Hematopoietic multipotent progenitor cell treated with erythropoietin and hydrocortisone succinate and interleukin-3 and kit ligand, for 4 days (in vitro differentiated cells): ENCODE measurements at regions not wholly inside any gene's neighbourhood (a gene's known extent, or its start where the extent isn't known, plus 50 kb on each side); places are given as distances from the start of the nearest gene placed in this dataset.
"Not testable (repeated sequence)": the region's sequence is repeated elsewhere in the genome, so short reads cannot be mapped to it uniquely, and the experiment has no call there.

Experiments used
- DNase-seq: peaks from one replicate; pipeline ENCODE4 v3.0.0-alpha.2; 2015

DNA sequence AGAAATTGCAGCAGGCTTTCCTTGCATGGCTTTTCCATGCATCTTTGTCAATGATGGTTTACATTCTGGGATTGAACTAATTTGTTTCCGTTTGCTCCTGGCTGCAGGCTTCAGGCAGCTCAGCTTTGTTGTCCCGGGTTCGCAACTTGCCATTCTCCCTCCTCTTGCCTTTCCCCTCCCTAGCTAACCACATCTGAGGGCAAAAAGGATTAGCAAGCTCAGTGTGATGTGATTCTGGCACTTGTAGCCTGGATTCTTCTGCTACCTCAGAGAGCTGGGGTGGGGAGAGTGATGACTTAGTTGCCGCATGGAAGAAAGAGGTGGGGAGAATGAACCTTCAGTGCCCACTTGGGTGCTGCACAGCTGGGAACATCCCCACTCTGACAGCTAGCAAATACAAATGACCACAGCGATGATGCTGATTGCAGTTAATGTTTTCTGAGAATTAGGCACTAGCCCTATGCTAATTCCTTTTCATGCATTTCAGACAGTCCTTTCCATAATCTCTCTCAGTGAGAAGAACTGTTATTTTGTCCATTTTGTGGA lies 120.2 kb upstream of the SALL1 start:
- DNase-seq, result no peak

DNA sequence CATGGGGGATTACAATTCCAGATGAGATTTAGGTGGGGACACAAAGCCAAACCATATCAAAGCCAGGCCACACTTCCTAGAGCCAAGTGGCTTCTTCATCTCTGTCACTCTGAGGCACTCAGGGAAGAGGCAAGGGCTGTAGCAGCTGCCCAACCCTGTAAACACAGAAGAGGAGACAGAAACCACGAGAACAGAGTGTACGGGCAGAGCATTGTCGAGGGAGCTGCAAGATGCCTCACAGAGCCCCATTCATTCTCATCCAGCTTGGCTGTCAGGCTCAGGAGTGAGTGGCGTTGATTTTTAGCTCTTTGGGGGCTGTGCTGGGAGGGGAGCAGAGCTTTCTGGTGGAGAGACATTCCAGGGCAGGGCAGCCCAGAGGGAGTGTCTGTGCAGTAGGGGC lies 117.2 kb upstream of the SALL1 start:
- DNase-seq, result no peak

- no peak for DNase-seq
Measured at GRCh38 chr16:51267681-51268080, 116.6 kb upstream of the SALL1 start.

GRCh38 chr16:51262428-51262827 lies 111.4 kb upstream of the SALL1 start:
- DNase-seq, result no peak

DNA sequence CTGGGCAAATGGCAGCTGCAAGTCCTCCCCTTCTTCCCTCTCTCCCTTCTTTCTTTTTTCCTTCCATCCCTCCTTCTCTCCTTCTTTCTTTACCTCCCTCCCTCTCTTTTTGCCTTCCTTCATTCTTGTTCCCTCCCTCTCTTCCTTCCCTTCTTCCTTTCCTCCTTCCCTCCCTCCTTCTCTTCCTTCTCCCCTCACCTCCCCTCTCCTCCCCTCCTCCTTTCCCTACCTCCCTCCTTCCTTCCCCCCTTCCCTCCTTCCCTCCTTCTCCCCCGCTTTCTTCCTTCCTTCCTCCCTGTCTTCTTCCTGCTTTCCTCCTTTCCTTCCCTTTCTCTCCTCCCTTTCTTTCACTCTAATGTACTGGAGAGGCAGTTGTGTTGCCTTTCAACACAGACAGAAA lies 110.8 kb upstream of the SALL1 start:
- no peak for DNase-seq

DNA sequence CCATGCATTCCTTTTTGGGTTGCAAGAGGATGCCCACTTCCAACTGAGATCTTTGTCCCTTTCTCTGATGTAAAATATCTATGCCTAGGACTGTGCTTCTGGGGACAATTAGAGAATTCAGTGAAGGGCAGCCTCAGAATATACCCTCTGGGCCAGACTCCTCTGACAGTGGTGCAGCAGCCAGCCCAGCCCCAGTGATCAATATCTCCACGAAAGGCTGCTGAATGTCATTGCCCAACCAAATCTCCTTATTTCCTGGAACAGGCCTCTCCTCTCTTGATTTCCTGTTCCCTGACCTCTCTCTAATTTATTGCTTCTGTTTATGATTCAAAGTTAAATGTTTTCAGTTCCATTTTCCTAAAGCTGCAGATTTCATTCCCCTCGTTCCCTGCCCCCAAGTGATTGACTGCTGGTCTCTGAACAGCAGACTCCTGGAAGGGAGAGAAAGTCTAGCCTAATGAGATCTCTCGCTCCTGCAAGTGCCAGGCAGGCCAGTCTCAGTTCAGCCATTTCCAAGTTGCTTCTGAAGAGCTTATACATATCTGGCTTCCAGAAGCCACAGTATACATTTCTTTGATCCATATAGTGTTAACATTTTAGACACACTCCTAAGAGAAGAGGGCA lies 104.4 kb upstream of the SALL1 start:
- no peak for DNase-seq

- DNase-seq, result not testable (repeated sequence)
Measured at GRCh38 chr16:51254390-51254789, 103.3 kb upstream of the SALL1 start.

- no peak for DNase-seq
Measured at GRCh38 chr16:51248217-51248616, 97.1 kb upstream of the SALL1 start.

DNA sequence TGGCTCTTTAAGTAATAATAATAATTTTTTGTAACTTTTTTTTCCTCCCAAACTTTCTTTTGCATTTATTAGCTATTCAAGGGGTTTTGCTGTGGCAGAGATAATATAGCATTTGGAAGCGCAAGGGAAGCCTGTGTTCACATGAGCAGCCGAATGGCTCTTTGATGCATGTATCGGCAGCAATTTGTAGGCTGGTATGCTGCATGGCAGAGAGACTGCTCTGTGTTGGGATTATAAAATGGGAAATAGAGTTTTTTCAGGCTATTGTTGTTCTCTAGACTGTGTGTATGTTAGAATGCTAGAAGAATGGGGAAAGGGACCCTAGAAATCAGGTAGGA lies 94.6 kb upstream of the SALL1 start:
- DNase-seq, result no peak

GRCh38 chr16:51244887-51245657 lies 94.0 kb upstream of the SALL1 start:
- no peak for DNase-seq

GRCh38 chr16:51243936-51244436 lies 92.9 kb upstream of the SALL1 start:
- DNase-seq, result no peak

DNA sequence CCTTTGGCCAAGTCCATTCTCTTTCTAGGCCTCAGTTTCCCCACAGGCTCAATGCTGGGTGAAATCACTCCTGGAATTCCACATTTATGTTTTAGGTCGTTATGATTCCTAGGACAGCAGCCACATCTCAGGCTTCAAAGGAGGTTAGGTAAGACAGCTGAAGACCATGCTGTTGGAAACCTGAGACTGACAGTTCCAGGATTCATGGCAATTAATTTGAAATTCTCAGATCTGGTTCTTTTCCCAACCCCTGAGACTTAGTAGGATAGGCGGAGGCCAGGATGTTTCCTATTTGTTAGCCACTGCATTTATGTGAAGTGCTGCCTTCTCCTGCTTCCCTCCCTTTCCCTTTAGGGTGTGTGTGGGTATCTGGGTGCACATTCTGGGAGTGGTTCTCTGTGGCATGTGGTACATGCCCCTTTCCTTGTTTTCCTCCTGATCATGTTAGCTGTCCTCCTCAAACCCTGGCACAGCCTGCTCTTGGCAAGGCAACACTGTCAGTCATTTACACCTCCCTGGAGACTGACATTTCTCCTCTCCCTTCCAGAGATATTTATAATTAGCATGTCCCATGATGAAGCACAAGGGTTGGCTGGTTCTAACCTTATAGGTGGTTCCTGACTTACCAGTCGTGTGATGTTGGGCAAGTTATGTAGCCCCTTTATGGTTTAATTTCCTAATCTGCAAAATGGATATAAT lies 91.4 kb upstream of the SALL1 start:
- DNase-seq, result no peak

GRCh38 chr16:51239196-51239595 lies 88.1 kb upstream of the SALL1 start:
- DNase-seq, result no peak

DNA sequence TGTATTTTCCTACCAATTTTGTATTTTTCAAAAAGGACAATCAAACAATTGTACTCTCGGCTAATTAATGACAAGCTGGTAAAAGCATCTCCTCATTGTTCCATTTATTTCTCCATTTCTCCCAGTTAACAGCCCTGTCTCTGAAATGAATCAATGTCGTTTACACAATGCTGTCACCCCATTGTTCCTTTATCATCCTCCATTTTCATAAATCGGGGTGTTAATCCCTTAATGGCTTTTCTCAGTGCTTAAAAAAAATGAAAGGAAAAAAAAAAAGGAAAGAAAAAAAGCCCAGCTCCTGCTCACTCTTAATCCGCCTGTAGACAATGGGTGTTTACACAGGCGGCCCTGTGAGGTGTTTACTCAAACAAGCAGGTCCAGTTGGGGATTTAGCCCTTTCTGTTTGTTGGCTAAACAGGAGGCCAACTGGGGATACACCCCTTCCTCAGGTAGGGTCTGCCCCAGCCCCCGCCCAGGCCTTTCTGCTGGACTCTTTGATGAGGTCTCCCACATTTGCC lies 86.8 kb upstream of the SALL1 start:
- no peak for DNase-seq

DNA sequence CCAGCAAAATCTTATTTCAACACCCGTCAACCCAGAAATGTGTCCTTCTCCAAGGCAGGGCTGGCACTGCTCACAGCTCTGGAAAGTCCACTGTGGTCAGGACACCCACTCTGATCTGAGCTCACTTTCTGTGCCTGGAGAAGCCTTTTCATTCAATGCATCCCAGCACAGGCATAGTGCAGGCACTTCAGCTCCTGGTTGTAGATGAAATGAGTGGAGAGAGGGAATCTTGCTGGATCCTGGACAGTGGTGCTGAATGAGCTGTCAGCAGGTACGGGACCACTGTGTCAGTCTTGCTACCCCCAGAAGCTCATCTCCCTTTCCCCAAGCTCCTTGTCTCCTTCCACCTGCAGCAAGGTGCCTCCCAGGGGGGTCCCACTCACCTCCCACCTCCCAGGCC lies 86.1 kb upstream of the SALL1 start:
- no peak for DNase-seq

DNA sequence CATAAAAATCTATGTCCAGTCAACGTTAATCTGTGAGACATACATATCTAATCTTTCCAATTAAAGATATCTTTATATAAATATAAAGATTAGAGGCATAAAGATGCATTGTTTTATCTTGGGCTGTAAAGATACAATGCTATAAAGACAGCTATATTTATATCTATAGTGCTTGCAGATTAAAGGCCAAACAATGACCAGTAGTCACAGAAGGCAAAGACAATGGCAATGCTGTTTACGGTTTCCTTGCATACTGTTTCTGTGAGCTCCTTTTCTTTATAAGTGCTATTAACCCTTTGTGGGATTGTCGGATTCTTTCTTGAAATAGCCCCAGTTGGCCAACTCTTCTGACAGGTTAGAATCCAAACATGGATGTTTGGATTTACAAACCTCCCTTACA lies 85.5 kb upstream of the SALL1 start:
- DNase-seq, result no peak

DNA sequence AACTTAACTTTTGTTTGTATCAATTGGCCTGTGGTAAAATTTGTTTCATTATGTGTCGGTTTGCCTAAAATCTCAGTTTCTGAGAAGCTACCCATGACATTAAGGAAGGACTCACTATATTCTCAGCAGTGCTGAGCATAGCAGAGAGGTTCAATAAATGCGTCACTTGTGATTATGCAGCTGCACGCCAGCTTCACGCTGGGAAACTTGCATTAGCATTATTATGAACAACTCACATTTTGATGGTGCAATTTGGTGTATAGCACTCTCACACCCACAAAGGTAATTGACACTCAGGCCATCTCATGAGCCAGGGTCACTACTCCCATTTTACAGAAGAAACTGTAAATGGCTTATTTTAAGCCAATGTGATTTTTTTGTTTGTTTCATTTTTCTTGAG lies 80.6 kb upstream of the SALL1 start:
- no peak for DNase-seq

DNA sequence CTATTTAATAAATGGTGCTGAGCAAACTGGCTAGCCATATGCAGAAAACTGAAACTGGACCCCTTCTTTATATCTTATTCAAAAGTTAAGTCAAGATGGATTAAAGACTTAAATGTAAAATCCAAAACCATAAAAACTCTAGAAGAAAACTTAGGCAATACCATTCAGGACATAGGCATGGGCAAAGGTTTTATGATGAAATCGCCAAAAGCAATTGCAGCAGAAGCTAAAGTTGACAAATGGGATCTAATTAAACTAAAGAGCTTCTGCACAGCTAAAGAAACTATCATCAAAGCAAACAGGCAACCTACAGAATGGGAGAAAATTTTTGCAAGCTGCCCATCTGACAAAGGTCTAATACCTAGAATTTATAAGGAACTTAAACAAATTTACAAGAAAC lies 79.0 kb upstream of the SALL1 start:
- not testable (repeated sequence) for DNase-seq

GRCh38 chr16:51228097-51228659 lies 77.1 kb upstream of the SALL1 start:
- no peak for DNase-seq

GRCh38 chr16:51225878-51226277 lies 74.8 kb upstream of the SALL1 start:
- DNase-seq, result no peak

- DNase-seq, result no peak
Measured at GRCh38 chr16:51224317-51224716, 73.2 kb upstream of the SALL1 start.

- no peak for DNase-seq
Measured at GRCh38 chr16:51222016-51222415, 70.9 kb upstream of the SALL1 start.

DNA sequence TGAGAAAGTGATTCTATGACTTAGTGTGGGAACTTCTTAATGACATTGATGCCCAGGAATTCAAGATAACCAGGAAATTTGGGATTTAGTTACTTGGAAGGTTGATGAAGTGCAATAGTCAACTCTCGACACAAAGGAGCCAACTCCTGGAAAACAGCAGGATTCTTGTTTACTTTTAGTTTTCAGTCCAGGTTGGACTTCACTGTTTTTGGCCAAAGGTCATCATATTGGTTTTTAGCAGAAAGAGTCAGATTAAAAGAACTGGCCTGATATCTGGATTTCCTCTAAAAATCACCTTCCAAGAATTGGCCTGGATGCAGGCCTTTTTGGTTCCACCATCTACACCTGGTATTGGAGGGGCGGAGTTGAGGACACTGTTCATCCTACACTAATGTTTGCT lies 60.1 kb upstream of the SALL1 start:
- DNase-seq, result no peak
